ENCODE measurements at regions not wholly inside any gene's neighbourhood (a gene's known extent, or its start where the extent isn't known, plus 50 kb on each side); places are given as distances from the start of the nearest gene placed in this dataset.

- TF ChIP-seq, protein P1, sequence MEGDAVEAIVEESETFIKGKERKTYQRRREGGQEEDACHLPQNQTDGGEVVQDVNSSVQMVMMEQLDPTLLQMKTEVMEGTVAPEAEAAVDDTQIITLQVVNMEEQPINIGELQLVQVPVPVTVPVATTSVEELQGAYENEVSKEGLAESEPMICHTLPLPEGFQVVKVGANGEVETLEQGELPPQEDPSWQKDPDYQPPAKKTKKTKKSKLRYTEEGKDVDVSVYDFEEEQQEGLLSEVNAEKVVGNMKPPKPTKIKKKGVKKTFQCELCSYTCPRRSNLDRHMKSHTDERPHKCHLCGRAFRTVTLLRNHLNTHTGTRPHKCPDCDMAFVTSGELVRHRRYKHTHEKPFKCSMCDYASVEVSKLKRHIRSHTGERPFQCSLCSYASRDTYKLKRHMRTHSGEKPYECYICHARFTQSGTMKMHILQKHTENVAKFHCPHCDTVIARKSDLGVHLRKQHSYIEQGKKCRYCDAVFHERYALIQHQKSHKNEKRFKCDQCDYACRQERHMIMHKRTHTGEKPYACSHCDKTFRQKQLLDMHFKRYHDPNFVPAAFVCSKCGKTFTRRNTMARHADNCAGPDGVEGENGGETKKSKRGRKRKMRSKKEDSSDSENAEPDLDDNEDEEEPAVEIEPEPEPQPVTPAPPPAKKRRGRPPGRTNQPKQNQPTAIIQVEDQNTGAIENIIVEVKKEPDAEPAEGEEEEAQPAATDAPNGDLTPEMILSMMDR (IDR thresholded peaks at IDR 0.05) = no peak
- no peak for TF ChIP-seq POLR2A (IDR thresholded peaks at IDR 0.05)
These were observed 317.2 kb downstream of the ZSWIM6 start for GRCh38 chr5:61649231-61649630.
